Caki2 (cell line): ENCODE measurements at regions not wholly inside any gene's neighbourhood (a gene's known extent, or its start where the extent isn't known, plus 50 kb on each side); places are given as distances from the start of the nearest gene placed in this dataset.
"Not testable (repeated sequence)": the region's sequence is repeated elsewhere in the genome, so short reads cannot be mapped to it uniquely, and the experiment has no call there.

ENCODE experiments used
- DNase-seq: peaks from one replicate; pipeline ENCODE4 v3.0.0-alpha.2; 2015; ENCODE audit warnings: low read depth
- in situ Hi-C: cut with HindIII; loops from 2 replicates; pipeline ENCODE4 v1.10.0; 2016; ENCODE audit warnings: low sequenced_read_pairs, low pct_unique_long_range_greater_than_20kb, mixed read lengths

DNA sequence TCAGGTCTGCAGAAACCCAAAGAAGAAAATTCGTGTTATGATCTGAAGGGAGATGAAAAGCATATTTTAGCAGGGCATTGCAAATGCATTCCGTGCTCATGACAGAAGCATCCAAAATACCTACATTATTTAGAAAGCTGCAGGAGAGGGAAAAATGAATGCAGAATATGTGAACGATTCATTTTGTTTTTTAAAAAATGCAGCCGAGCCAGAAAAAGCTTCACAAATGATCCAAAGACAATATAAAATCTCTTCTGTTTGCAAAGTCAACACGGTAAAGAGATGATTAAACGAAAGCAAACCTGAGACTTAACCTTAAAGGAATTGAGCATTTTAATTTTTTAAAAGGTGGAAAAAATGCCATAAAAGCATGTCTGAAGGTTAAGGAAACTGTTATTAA, 136.1 kb upstream of the SULF2 start:
- no peak for DNase-seq
- in situ Hi-C loops, result no loop called here

- no peak for DNase-seq
- in situ Hi-C loops, result no loop called here
Observed at GRCh38 chr20:47917549-47918070, 132.3 kb upstream of the SULF2 start.

DNA sequence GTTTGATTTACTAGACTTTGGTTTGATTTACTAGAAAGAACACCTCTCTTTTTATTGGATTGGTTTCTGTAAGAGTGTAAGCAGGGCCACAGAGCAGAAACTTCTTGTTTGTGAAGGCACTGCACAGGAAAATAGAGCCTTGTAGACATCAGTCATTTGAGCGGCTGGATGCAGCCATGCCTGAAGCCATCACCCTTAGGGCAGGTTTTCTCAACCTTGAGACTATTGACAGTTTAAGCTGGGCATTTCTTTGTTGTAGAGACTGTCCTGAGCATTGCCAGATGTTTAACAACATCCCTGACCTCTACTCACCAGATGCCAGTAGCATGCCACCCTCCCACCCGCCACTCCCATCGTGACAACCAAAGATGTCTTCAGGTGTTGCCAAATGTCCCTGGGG, 130.2 kb upstream of the SULF2 start:
- in situ Hi-C loops, result no loop called here
- no peak for DNase-seq

GRCh38 chr20:47914792-47915191, 129.5 kb upstream of the SULF2 start:
- DNase-seq, result no peak
- in situ Hi-C loops, result no loop called here

DNA sequence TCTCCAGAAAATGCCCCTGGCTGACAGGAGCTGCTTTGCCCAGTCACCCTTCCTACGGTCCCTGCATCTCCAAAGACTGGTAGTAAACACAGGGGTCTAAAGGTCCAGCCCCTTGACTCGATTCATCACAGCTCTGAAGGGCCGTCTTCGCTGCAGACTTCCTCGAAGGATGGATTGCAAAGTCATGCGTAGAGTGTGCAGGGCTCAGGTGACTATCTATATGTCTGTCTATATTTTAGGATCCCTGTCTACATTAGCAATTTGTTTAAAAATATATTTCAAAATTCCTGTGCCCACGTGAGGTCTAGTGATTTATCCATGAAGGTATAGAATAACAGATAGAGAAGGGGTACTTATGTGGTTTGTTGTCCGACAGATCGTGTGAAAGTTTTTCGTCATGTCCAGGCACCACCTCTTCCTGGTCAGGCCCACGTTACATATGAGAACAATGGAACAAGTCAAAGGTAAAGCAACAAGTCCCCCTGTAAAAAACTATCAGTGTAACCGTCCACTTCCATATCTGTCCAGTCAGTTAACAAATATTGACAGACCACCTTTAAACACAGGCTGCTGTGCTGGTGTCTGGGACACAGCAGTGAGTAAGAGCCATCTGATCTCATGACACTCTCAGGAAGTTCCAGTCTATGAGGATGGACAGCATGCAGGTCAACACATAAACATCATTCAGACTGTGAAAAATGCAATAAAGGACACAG, 127.7 kb upstream of the SULF2 start:
- in situ Hi-C loops, DNase-seq: not testable (repeated sequence)

DNA sequence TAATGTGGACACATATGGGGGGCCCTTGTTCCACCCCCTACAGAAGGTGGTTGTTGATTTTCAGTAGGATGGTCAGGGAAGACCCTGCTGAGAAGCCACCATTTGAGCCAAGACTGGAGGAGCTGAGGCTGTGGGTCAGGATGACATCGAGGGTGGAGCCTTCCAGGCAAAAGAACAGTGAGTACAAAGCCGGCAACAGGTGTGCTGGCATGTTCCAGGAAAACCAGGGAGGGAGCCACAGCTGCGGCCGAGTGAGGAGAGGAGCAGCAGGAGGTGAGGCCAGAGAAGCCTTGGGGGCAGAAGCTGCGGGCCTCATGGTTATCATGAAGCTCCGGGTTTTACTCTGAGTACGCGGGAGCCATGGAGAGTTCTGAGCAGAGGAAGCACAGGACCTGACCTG, 126.9 kb upstream of the SULF2 start:
- in situ Hi-C loops, result not testable (repeated sequence)

DNA sequence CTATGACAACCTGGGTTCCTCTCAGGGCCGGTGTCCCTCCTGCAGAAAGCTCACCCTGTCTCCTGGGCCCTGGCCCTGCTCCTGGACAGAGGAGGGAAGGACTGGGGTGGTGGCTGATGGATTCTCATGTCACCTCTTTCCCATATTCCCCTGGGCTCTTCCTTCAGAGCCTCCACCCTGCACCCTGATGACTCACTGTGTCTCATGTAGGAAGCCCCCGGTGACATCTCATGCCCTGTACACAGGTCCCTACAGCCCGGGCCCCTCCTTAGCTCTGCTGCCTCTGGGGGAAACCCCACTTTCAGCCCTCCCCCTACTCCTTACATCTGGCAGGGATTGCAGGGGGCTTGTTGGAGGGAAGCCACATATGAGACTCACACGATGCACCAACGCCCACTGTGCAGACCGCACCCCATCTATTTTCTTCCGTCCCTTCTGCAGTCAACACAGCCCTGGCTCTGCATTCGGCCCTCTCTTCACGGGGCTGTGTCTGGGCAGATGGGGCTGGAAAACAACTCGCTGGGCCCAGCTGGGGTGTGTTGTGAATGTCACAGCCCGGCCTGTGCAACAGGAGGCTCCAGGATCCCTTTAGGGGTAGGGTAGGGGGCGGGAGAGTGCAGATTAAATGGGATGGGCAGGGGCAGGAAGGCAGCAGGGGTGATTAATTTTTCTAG, 124.6 kb upstream of the SULF2 start:
- DNase-seq, result not testable (repeated sequence)

More for the DNA sequence above, 126.9 kb upstream of the SULF2 start:
- DNase-seq, result not testable (repeated sequence)

GRCh38 chr20:47908361-47909035, 123.2 kb upstream of the SULF2 start:
- in situ Hi-C loops, DNase-seq: not testable (repeated sequence)

More for the DNA sequence above, 124.6 kb upstream of the SULF2 start:
- in situ Hi-C loops, result not testable (repeated sequence)

DNA sequence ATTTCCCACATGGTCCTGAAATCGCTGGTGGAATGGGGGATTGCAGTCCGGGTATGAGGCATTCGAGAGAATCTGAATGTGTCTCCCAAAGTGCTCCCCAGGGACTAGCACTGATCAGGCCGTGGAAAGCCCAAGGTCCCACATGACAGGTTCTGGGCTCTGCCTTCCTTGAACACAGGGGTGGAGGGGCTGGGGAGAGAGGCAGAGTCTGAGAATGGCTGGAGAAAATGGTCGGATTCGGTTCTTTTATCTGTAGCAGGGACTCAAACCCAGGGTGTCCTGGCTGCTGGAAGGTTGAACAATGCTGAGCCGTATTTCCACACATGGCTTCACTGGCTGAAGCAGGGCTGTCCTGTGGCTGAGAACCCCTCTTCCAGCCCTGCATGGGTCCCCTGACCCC, 122.7 kb upstream of the SULF2 start:
- DNase-seq, in situ Hi-C loops: not testable (repeated sequence)

DNA sequence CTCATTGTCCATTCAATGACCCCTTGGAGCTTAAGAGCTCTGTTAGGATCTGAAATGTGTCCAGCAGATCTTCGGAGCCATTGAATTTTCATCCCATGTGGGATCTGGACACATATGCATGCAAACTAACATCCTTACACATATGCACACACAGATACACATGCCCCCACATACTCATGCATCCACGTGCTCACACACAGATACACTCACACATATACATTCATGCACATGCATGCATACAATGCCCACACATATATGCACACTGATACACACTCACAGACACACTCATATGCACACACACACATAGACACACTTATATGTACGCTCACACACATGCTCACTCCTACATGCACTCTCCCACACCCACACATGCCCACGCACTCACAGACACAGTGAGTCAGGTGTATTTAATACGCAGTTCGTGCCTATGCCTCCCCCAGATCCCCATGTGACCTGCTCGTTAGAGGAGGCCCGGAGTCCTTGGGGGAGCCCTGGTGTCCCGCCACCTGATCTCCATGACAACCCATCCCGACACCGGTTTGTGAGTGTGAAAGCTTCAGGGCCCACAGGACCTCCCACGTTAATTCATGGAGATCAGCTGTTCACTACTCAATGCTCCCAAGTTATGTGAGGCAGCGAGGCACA, 121.9 kb upstream of the SULF2 start:
- in situ Hi-C loops, result no loop called here
- no peak for DNase-seq

GRCh38 chr20:47906348-47906660, 121.0 kb upstream of the SULF2 start:
- in situ Hi-C loops, result no loop called here
- no peak for DNase-seq

DNA sequence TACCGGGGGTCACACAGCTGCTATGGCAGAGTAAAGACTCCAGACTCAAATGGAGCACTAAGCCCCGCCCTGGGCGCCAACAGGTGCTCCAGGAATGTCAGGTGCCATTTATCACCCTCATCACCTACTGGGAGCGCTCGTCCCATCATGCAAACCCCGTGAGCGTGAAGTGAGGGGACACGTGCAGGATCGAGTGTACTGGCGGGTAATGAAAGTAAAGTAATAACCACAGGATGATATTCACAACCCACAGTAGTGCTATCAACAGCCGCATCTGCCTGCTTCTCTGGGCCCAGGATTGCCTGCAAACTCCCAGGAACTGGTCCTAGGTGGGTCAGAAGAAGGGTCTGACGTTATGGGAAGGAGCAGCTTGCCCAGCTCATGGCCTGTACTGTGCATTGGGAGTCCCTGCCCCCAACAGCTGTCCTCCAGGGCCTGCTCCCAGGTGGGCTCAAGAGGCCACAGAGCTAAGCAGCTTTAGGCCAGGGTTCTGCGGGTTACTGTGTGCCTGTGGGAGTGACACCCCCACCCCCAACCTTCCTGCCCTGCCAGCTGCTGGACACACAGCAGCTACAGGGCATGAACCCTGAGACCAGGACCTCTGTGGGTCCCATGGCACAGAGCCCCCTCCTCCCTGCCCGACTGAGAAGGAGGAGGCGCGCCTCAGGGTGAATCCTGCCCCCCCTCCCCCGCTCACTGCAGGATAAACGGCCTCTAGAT, 120.5 kb upstream of the SULF2 start:
- DNase-seq, result no peak

GRCh38 chr20:47903009-47903408, 117.7 kb upstream of the SULF2 start:
- DNase-seq, in situ Hi-C loops: not testable (repeated sequence)

More for the DNA sequence above, 120.5 kb upstream of the SULF2 start:
- in situ Hi-C loops, result no loop called here

DNA sequence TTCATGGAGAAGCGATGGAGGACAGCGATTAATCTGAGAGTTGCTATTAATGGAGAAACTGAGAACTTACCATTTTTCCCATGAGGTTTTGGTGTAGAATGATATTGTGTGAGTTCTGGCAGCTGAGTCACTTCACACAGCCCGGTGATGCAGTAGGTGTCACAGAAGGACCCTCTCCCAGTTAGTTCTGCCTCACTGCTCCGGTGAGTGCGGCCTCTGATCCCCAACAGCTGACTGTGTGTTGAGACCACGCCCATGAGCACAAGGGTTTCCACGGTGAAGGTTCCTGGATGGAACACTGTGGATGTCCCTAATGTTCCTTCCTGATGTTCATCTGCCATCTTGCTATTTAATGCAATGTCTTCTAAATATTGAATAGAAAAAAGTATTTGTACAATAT, 114.0 kb upstream of the SULF2 start:
- DNase-seq, in situ Hi-C loops: not testable (repeated sequence)

- in situ Hi-C loops, result no loop called here
- no peak for DNase-seq
Observed at GRCh38 chr20:47897461-47897860, 112.2 kb upstream of the SULF2 start.

DNA sequence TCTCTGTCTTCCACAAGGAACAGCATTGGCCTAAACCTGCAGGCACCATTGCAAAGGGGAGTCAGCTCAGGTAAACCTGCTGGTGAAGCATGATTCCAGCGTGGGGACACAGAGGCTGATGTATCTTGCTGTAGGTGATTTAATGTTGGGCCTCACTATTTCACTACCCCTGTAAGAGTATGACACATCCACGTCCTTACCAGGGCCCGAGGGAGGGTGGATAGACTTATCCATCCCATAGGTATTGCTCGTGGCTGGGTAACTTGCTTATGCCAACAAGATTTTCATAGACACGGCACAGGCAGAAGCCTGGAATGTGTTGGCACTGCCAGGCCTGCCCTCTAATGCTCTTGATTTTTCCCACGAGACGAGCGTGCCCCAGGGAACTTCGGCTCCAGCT, 107.4 kb upstream of the SULF2 start:
- DNase-seq, in situ Hi-C loops: not testable (repeated sequence)

GRCh38 chr20:47890708-47891107, 105.4 kb upstream of the SULF2 start:
- DNase-seq, in situ Hi-C loops: not testable (repeated sequence)

DNA sequence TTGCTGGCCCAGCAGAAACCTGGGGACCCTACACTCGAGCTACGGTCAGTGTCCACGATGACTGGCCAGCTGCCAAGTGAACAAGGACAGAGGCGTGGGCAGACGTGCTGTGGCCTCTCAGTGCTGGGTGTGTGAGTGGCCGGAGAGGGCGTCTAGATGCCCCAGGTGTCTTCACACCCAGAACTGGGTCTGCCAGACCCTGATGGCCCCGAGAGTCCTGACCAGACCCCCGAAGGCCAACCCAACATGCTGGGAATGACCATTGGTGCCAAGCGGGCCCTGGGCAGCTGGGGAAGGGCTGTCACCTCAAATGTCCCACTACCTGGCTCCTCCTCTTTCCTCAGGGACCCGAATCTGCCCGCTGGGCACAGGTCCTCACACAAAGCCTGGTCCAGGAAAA, 104.5 kb upstream of the SULF2 start:
- DNase-seq, in situ Hi-C loops: not testable (repeated sequence)
